ENCODE measurements at regions not wholly inside any gene's neighbourhood (a gene's known extent, or its start where the extent isn't known, plus 50 kb on each side); places are given as distances from the start of the nearest gene placed in this dataset.

GRCh38 chr20:48283470-48284110, 498.3 kb upstream of the SULF2 start (continued):
- TF ChIP-seq ZNF142 (CRISPR knock-in tag; IDR thresholded peaks at IDR 0.05) = no peak
- TF ChIP-seq ARNT (IDR thresholded peaks at IDR 0.05) = no peak
- TF ChIP-seq SALL2 (CRISPR knock-in tag; IDR thresholded peaks at IDR 0.05) = no peak
- TF ChIP-seq GABPA (IDR thresholded peaks at IDR 0.05; ENCODE audit: low read depth, low read length) = no peak
- no peak for TF ChIP-seq GABPA (CRISPR knock-in tag; IDR thresholded peaks at IDR 0.05; ENCODE audit: low read depth)
- TF ChIP-seq PHF8 (CRISPR knock-in tag; IDR thresholded peaks at IDR 0.05) = no peak
- TF ChIP-seq HNF4G (IDR thresholded peaks at IDR 0.05; ENCODE audit: borderline replicate concordance, low read depth, low read length) = no peak
- TF ChIP-seq HNF4G (CRISPR knock-in tag; IDR thresholded peaks at IDR 0.05; ENCODE audit: borderline replicate concordance, low read depth) = no peak
- TF ChIP-seq HOMEZ (CRISPR knock-in tag; IDR thresholded peaks at IDR 0.05; ENCODE audit: low read depth) = no peak
- no peak for TF ChIP-seq SMAD1 (CRISPR knock-in tag; IDR thresholded peaks at IDR 0.05; ENCODE audit: borderline replicate concordance, low read depth)
- TF ChIP-seq CEBPG (CRISPR knock-in tag; IDR thresholded peaks at IDR 0.05) = no peak
- TF ChIP-seq RCOR2 (CRISPR knock-in tag; IDR thresholded peaks at IDR 0.05) = no peak
- no peak for TF ChIP-seq ZSCAN20 (CRISPR knock-in tag; IDR thresholded peaks at IDR 0.05; ENCODE audit: borderline replicate concordance)
- peak; percentile 40; the same call in 1 of the 2 replicates for TF ChIP-seq RXRA (CRISPR knock-in tag; IDR thresholded peaks at IDR 0.05)
- TF ChIP-seq ZNF431 (CRISPR knock-in tag; IDR thresholded peaks at IDR 0.05; ENCODE audit: borderline replicate concordance, low read depth) = peak; percentile 79; the same call in 1 of the 2 replicates
- TF ChIP-seq CBX1 (IDR thresholded peaks at IDR 0.05; ENCODE audit: low read depth) = peak; percentile 30
- TF ChIP-seq ISL2 (CRISPR knock-in tag; IDR thresholded peaks at IDR 0.05) = no peak
- no peak for TF ChIP-seq TCF7L2 (IDR thresholded peaks at IDR 0.05; ENCODE audit: low read depth, low read length)
- no peak for TF ChIP-seq ZNF577 (CRISPR knock-in tag; IDR thresholded peaks at IDR 0.05; ENCODE audit: borderline replicate concordance, low read depth)
- TF ChIP-seq ZKSCAN8 (CRISPR knock-in tag; IDR thresholded peaks at IDR 0.05; ENCODE audit: borderline replicate concordance) = peak; percentile 27; the same call in 1 of the 2 replicates
- TF ChIP-seq PBX2 (CRISPR knock-in tag; IDR thresholded peaks at IDR 0.05) = no peak
- TF ChIP-seq ZNF432 (CRISPR knock-in tag; IDR thresholded peaks at IDR 0.05; ENCODE audit: borderline replicate concordance) = no peak
- no peak for TF ChIP-seq SP4 (CRISPR knock-in tag; IDR thresholded peaks at IDR 0.05)
- peak; percentile 48; the same call in 1 of the 2 replicates for TF ChIP-seq ZNF556 (CRISPR knock-in tag; IDR thresholded peaks at IDR 0.05; ENCODE audit: borderline replicate concordance)
- TF ChIP-seq NKX3-1 (CRISPR knock-in tag; IDR thresholded peaks at IDR 0.05) = no peak
